Smooth muscle cell (in vitro differentiated cells): ENCODE measurements at regions not wholly inside any gene's neighbourhood (a gene's known extent, or its start where the extent isn't known, plus 50 kb on each side); places are given as distances from the start of the nearest gene placed in this dataset.

ENCODE experiments used
- DNase-seq: peaks from one replicate; lab custom pipeline; 2025; ENCODE audit not compliant: unreplicated experiment; lab: John Stamatoyannopoulos, UW
- H2AFZ ChIP-seq: fragments of 200-600 bp; sonication (generic); 2 replicates; pipeline ENCODE4 v1.6.0; 2016; ENCODE audit warnings: antibody characterized with exemption, low read depth, mild to moderate bottlenecking
- H3F3A ChIP-seq: fragments of 200-600 bp; sonication (generic); 2 replicates; pipeline ENCODE4 v1.6.0; 2017; ENCODE audit warnings: antibody characterized with exemption, low read depth
- H3K27ac ChIP-seq: fragments of 200-600 bp; sonication (generic); 2 replicates; pipeline ENCODE4 v1.5.1; 2016; ENCODE audit warnings: low read depth, mild to moderate bottlenecking
- H3K27me3 ChIP-seq: fragments of 200-600 bp; sonication (generic); 2 replicates; pipeline ENCODE4 v1.6.1; 2016; ENCODE audit warnings: low read depth, mild to moderate bottlenecking
- H3K36me3 ChIP-seq: fragments of 200-600 bp; sonication (generic); 2 replicates; pipeline ENCODE4 v1.5.1; 2016; ENCODE audit warnings: low read depth
- H3K4me1 ChIP-seq: fragments of 200-600 bp; sonication (generic); 2 replicates; pipeline ENCODE4 v1.5.1; 2016; ENCODE audit warnings: low read depth
- H3K4me2 ChIP-seq: fragments of 200-600 bp; sonication (generic); 2 replicates; pipeline ENCODE4 v1.6.0; 2016; ENCODE audit warnings: mild to moderate bottlenecking
- H3K4me3 ChIP-seq: fragments of 200-600 bp; sonication (generic); 2 replicates; pipeline ENCODE4 v1.5.1; 2016; ENCODE audit warnings: mild to moderate bottlenecking
- H3K79me2 ChIP-seq: fragments of 200-600 bp; sonication (generic); 2 replicates; pipeline ENCODE4 v1.6.0; 2016; ENCODE audit warnings: low read depth, mild to moderate bottlenecking
- H3K9ac ChIP-seq: fragments of 200-600 bp; sonication (generic); 2 replicates; pipeline ENCODE4 v1.6.0; 2016; ENCODE audit warnings: low read depth
- H3K9me3 ChIP-seq: fragments of 200-600 bp; sonication (generic); replicated peaks from 2 replicates; pipeline ENCODE4 v1.5.1; 2016; ENCODE audit warnings: low read depth
- H4K20me1 ChIP-seq: fragments of 200-600 bp; sonication (generic); 2 replicates; pipeline ENCODE4 v1.6.0; 2016; ENCODE audit warnings: low read depth
- WGBS: methylation state at CpG from one replicate; pipeline ENCODE4 v1.1.7; 2016; ENCODE audit warnings: low lambda C conversion rate; 5-methylcytosine and 5-hydroxymethylcytosine counted together
- TF ChIP-seq, protein P1 (sequence below): fragments of 200-600 bp; sonication (generic); IDR thresholded peaks from 2 replicates; pipeline ENCODE4 v1.5.1; 2017; ENCODE audit warnings: borderline replicate concordance, mild to moderate bottlenecking, antibody characterized with exemption; ENCODE audit not compliant: insufficient read depth, poor library complexity, severe bottlenecking

DNA sequence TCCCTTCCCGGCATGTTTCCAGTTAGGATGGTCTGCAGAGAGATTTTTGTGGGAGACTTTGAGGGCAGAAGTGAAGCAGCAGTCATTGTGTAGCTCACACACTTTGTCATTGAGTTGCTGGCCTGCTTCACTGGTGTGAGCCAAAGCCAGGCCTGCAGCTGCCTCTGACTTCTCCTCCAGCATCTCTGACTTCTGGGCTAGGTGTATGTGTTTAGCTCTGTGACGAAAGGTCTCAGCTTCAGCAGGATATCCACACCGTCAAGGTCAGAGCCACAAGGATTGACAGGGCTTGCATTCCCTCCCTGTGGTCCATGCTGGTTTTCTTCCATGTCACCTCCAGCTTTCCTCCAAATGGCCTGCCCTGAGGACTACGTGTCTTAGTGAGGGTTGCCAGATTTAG is 57.1 kb upstream of the OSBPL11 start:
- Histone ChIP-seq H3K4me3 (no peak overlapping the region), H3K9ac (no peak overlapping the region), H3K27me3 (no peaks in the 10 kb centered on the region), H3K36me3 (no peaks in the 10 kb centered on the region), H4K20me1 (no peaks in the 10 kb centered on the region), H3K27ac (no peak overlapping the region), H3F3A (no peaks in the 10 kb centered on the region), H3K79me2 (no peaks in the 10 kb centered on the region), H3K9me3 (no peaks in the 10 kb centered on the region), H3K4me2 (no peak overlapping the region), H2AFZ (no peak overlapping the region), H3K4me1 (no peaks in the 10 kb centered on the region)
- 85% methylated on average over 4 of the region's 4 CpGs for WGBS
- TF ChIP-seq, protein P1, sequence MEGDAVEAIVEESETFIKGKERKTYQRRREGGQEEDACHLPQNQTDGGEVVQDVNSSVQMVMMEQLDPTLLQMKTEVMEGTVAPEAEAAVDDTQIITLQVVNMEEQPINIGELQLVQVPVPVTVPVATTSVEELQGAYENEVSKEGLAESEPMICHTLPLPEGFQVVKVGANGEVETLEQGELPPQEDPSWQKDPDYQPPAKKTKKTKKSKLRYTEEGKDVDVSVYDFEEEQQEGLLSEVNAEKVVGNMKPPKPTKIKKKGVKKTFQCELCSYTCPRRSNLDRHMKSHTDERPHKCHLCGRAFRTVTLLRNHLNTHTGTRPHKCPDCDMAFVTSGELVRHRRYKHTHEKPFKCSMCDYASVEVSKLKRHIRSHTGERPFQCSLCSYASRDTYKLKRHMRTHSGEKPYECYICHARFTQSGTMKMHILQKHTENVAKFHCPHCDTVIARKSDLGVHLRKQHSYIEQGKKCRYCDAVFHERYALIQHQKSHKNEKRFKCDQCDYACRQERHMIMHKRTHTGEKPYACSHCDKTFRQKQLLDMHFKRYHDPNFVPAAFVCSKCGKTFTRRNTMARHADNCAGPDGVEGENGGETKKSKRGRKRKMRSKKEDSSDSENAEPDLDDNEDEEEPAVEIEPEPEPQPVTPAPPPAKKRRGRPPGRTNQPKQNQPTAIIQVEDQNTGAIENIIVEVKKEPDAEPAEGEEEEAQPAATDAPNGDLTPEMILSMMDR: no peak
- DNase-seq: no peak

DNA sequence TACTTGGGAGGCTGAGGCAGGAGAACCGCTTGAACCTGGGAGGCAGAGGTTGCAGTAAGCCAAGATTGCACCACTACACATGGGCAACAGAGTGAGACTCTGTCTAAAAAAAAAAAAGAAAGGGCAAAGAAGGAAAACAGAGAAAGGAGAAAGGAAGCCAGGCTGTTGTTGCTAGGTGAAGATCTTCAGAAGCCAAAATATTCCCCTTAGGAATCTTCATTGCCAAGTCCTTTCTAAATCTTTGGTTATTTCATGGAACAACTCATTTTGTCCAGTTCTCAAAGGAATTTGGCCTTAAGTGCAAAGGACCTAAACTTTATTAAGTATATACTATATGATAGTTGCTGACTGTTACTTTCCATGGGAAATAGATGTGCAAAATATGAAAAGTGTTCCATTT is 59.2 kb upstream of the OSBPL11 start:
- TF ChIP-seq, protein P1: no peak
- Histone ChIP-seq H3K4me3 (no peak overlapping the region), H3K4me1 (no peaks in the 10 kb centered on the region), H3K79me2 (no peaks in the 10 kb centered on the region), H3K27ac (no peak overlapping the region), H3K36me3 (no peaks in the 10 kb centered on the region), H4K20me1 (no peaks in the 10 kb centered on the region), H2AFZ (no peak overlapping the region), H3K9me3 (no peaks in the 10 kb centered on the region), H3K27me3 (no peaks in the 10 kb centered on the region), H3K4me2 (no peak overlapping the region), H3K9ac (no peak overlapping the region), H3F3A (no peaks in the 10 kb centered on the region)
- DNase-seq: no peak
- WGBS: 100% methylated on average over 1 of the region's 1 CpG

DNA sequence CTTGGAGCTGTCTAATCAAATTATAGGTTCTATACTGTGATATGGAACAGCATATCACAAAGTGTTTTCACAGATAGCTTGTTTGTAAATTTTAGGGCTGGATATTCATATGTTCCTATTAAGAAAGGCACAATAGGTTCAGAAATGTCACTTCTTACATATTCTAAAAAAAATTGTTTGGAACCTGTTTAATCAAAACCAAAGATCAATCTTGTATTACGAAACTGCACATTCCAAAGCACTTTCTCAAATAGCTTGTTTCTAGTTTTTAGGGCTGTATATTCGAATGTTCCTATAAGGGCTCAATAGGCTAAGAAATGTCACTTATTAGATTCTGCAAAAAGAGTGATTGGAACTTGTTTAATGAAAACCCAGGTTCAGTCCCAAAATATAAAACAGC is 67.4 kb upstream of the OSBPL11 start:
- 84% methylated on average over 2 of the region's 2 CpGs for WGBS
- Histone ChIP-seq H3K4me2 (no peak overlapping the region), H3K79me2 (no peaks in the 10 kb centered on the region), H3K9me3 (no peaks in the 10 kb centered on the region), H3K27ac (no peak overlapping the region), H2AFZ (no peak overlapping the region), H3K36me3 (no peaks in the 10 kb centered on the region), H3F3A (no peaks in the 10 kb centered on the region), H4K20me1 (no peaks in the 10 kb centered on the region), H3K27me3 (no peaks in the 10 kb centered on the region), H3K9ac (no peak overlapping the region), H3K4me1 (no peaks in the 10 kb centered on the region), H3K4me3 (no peak overlapping the region)
- DNase-seq: no peak
- TF ChIP-seq, protein P1: no peak

DNA sequence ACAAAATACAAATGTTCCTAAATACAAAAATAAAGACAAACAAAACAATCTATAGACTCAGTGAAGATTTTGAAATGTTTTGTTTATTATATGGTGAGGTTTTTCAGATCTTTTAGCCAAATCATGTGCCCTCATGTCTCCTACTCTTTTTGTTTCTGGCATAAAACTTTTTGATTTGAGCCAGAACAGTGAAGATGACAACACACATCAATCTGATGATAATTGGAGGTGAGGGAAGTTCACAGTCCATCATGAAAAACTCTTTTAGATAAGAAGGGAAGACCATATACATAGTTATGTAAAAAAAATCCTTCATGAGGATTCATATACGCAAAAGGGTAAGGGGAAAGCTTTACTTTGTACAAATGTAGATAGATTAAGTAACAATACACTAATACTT is 75.1 kb upstream of the OSBPL11 start:
- Histone ChIP-seq H4K20me1 (no peaks in the 10 kb centered on the region), H3F3A (no peaks in the 10 kb centered on the region), H2AFZ (no peak overlapping the region), H3K4me2 (no peak overlapping the region), H3K27me3 (no peaks in the 10 kb centered on the region), H3K9ac (no peak overlapping the region), H3K4me1 (no peaks in the 10 kb centered on the region), H3K4me3 (no peak overlapping the region), H3K36me3 (no peaks in the 10 kb centered on the region), H3K9me3 (no peaks in the 10 kb centered on the region), H3K79me2 (no peaks in the 10 kb centered on the region), H3K27ac (no peak overlapping the region)
- DNase-seq: no peak
- WGBS: 86% methylated on average over 1 of the region's 1 CpG
- TF ChIP-seq, protein P1: no peak
